GM12878 (cell line): ENCODE measurements at regions not wholly inside any gene's neighbourhood (a gene's known extent, or its start where the extent isn't known, plus 50 kb on each side); places are given as distances from the start of the nearest gene placed in this dataset.

ENCODE experiments used
- ATAC-seq: fragments of 200-7000 bp; cut with Tn5 transposase; 3 replicates; pipeline ENCODE4 v1.9.1; 2020; ENCODE audit warnings: mild to moderate bottlenecking, moderate library complexity
- BruUV-seq: library from RNA; stranded (reverse); fragments of 400-500 nt; replicated peaks from 2 replicates; lab custom pipeline; 2021; lab: Mats Ljungman, UMichigan
- CTCF ChIA-PET: fragments of 300-600 bp; sonication (Branson Sonifier 250); formaldehyde crosslinking; extraction: SDS; loops from one replicate; lab custom pipeline; 2021; ENCODE audit warnings: inconsistent platforms; lab: Yijun Ruan, JAX
- POLR2A ChIA-PET: fragments of 350-600 bp; formaldehyde crosslinking; extraction: SDS; loops from one replicate; lab custom pipeline; 2021; ENCODE audit warnings: inconsistent platforms; lab: Charles Lee
- RAD21 ChIA-PET: fragments of 300-600 bp; sonication (Branson Sonifier 250); formaldehyde crosslinking; loops from one replicate; lab custom pipeline; 2023; ENCODE audit warnings: antibody characterized with exemption; ENCODE audit not compliant: unreplicated experiment; lab: Charles Lee
- SMC1A ChIA-PET: fragments of 300-600 bp; sonication (Branson Sonifier 250); formaldehyde crosslinking; loops from one replicate; lab custom pipeline; 2023; ENCODE audit not compliant: unreplicated experiment, uncharacterized antibody; lab: Charles Lee
- DNase-seq: peaks from one replicate; pipeline ENCODE4 v3.0.0-alpha.2; 2011; ENCODE audit warnings: low read depth, low spot score
- FAIRE-seq: peaks from 3 replicates; lab custom pipeline; 2011; peaks lifted over from hg19 to GRCh38; lab: Jason Lieb, UNC
- H2AFZ ChIP-seq: 2 replicates; pipeline ENCODE4 v1.6.0; 2011; ENCODE audit warnings: low read depth, low read length, control low read depth; ENCODE audit not compliant: control insufficient read depth
- H3K27ac ChIP-seq: 2 replicates; pipeline ENCODE4 v1.5.1; 2011; ENCODE audit warnings: control low read depth; ENCODE audit not compliant: control insufficient read depth, insufficient read depth
- H3K27me3 ChIP-seq, 2 experiments: replicated peaks in 1 of 2; 2 replicates each; pipeline versions ENCODE4 v1.6.0 to v1.6.1; 2011; ENCODE audit warnings: low read length in 1 of 2; ENCODE audit not compliant: control insufficient read depth in 2 of 2, insufficient read depth in 2 of 2
- H3K36me3 ChIP-seq, 2 experiments: 2 replicates each; pipeline ENCODE4 v1.5.1; 2011; ENCODE audit warnings: low read length in 1 of 2; ENCODE audit not compliant: control insufficient read depth in 2 of 2, insufficient read depth in 2 of 2
- H3K4me1 ChIP-seq: 2 replicates; pipeline ENCODE4 v1.6.1; 2011; ENCODE audit warnings: mild to moderate bottlenecking, low read length, moderate library complexity, mixed read lengths; ENCODE audit not compliant: control insufficient read depth, insufficient read depth
- H3K4me2 ChIP-seq: 2 replicates; pipeline ENCODE4 v1.6.0; 2011; ENCODE audit warnings: control low read depth; ENCODE audit not compliant: control insufficient read depth, insufficient read depth
- H3K4me3 ChIP-seq: fragments of 200-600 bp; sonication (generic); 2 replicates; pipeline ENCODE4 v1.5.1; 2016
- H3K79me2 ChIP-seq: 2 replicates; pipeline ENCODE4 v1.6.0; 2011; ENCODE audit warnings: low read length; ENCODE audit not compliant: control insufficient read depth, insufficient read depth
- H3K9ac ChIP-seq: 2 replicates; pipeline ENCODE4 v1.8.0; 2011; ENCODE audit warnings: low read length, control low read depth, mixed read lengths; ENCODE audit not compliant: control insufficient read depth, insufficient read depth
- H3K9me3 ChIP-seq: replicated peaks from 3 replicates; pipeline ENCODE4 v1.5.1; 2011; ENCODE audit warnings: mild to moderate bottlenecking, low read length; ENCODE audit not compliant: control insufficient read depth, insufficient read depth
- H4K20me1 ChIP-seq: 2 replicates; pipeline ENCODE4 v1.6.0; 2011; ENCODE audit not compliant: control insufficient read depth, insufficient read depth
- BMI1 ChIP-seq: fragments of 450-650 bp; IDR thresholded peaks from 2 replicates; pipeline ENCODE4 v1.6.1; 2016; ENCODE audit warnings: mild to moderate bottlenecking, moderate library complexity, borderline replicate concordance
- CBFB ChIP-seq: IDR thresholded peaks from 2 replicates; pipeline ENCODE4 v1.6.1; 2016; ENCODE audit warnings: antibody characterized with exemption, low read depth
- CREB1 ChIP-seq: IDR thresholded peaks from 2 replicates; pipeline ENCODE4 v1.6.1; 2012; ENCODE audit warnings: low read depth, mild to moderate bottlenecking, inconsistent platforms
- DPF2 ChIP-seq: fragments of 450-650 bp; IDR thresholded peaks from 2 replicates; pipeline ENCODE4 v1.6.1; 2017; ENCODE audit warnings: mild to moderate bottlenecking
- JUND ChIP-seq: IDR thresholded peaks from 2 replicates; pipeline ENCODE4 v1.6.1; 2012; ENCODE audit warnings: low read depth, mild to moderate bottlenecking, low read length, improper control_type of control experiment, moderate library complexity
- MAX ChIP-seq: IDR thresholded peaks from 2 replicates; pipeline ENCODE4 v1.6.1; 2012; ENCODE audit warnings: low read depth, low read length, improper control_type of control experiment
- MYC ChIP-seq: IDR thresholded peaks from 2 replicates; pipeline ENCODE4 v1.6.1; 2011; ENCODE audit warnings: mild to moderate bottlenecking, low read length, moderate library complexity, inconsistent platforms; ENCODE audit not compliant: insufficient read depth, insufficient replicate concordance, insufficient read length, severe bottlenecking
- NBN ChIP-seq: fragments of 450-650 bp; IDR thresholded peaks from 2 replicates; pipeline ENCODE4 v1.6.1; 2016
- WRNIP1 ChIP-seq: IDR thresholded peaks from 2 replicates; pipeline ENCODE4 v1.6.1; 2011; ENCODE audit warnings: low read depth, low read length, improper control_type of control experiment, borderline replicate concordance
- ZNF217 ChIP-seq: fragments of 450-650 bp; IDR thresholded peaks from 2 replicates; pipeline ENCODE4 v1.6.1; 2017; ENCODE audit warnings: antibody characterized with exemption, mild to moderate bottlenecking
- WGBS: methylation state at CpG from one replicate; pipeline ENCODE4 v1.1.6; 2016; ENCODE audit warnings: low lambda C conversion rate; ENCODE audit not compliant: insufficient replicate concordance, insufficient coverage; ENCODE audit errors: missing lambda C conversion rate; 5-methylcytosine and 5-hydroxymethylcytosine counted together
- in situ Hi-C: fragments of 300-500 bp; cut with MboI; formaldehyde crosslinking; loops from 9 replicates; pipeline ENCODE4 v1.14.3; 2018; ENCODE audit warnings: mixed read lengths
- intact Hi-C: fragments of 100-400 bp; cut with micrococcal nuclease; formaldehyde crosslinking; loops from one replicate; pipeline ENCODE4 v1.14.2; 2022; ENCODE audit not compliant: unreplicated experiment
- TF ChIP-seq, protein P1 (sequence below): fragments of 450-650 bp; IDR thresholded peaks from 2 replicates; pipeline ENCODE4 v1.6.1; 2018; ENCODE audit warnings: borderline replicate concordance, mild to moderate bottlenecking; ENCODE audit not compliant: partially characterized antibody
- TF ChIP-seq, protein P2 (sequence below): fragments of 450-650 bp; formaldehyde crosslinking; IDR thresholded peaks from 2 replicates; pipeline ENCODE4 v1.4.0; 2020; ENCODE audit warnings: mild to moderate bottlenecking, moderate library complexity

- intact Hi-C loops (no loop called here), in situ Hi-C loops (no loop called here)
- SMC1A ChIA-PET: no interaction called here
- H3K4me1 ChIP-seq: no peaks in the 10 kb centered on the region
- no TSS peak for BruUV-seq
- 22% methylated on average over 2 of the region's 2 CpGs for WGBS
- H3K4me2 ChIP-seq: no peak overlapping the region
- no peaks in the 10 kb centered on the region for H3K79me2 ChIP-seq
- H2AFZ ChIP-seq: no peak overlapping the region
- no peak for DNase-seq
- H3K27me3 ChIP-seq: no peaks in the 10 kb centered on the region
- H4K20me1 ChIP-seq: no peaks in the 10 kb centered on the region
- ATAC-seq: no peak
- no peak for TF ChIP-seq BMI1
- no peak for TF ChIP-seq JUND
- no peak for TF ChIP-seq CREB1
- TF ChIP-seq, protein P1, sequence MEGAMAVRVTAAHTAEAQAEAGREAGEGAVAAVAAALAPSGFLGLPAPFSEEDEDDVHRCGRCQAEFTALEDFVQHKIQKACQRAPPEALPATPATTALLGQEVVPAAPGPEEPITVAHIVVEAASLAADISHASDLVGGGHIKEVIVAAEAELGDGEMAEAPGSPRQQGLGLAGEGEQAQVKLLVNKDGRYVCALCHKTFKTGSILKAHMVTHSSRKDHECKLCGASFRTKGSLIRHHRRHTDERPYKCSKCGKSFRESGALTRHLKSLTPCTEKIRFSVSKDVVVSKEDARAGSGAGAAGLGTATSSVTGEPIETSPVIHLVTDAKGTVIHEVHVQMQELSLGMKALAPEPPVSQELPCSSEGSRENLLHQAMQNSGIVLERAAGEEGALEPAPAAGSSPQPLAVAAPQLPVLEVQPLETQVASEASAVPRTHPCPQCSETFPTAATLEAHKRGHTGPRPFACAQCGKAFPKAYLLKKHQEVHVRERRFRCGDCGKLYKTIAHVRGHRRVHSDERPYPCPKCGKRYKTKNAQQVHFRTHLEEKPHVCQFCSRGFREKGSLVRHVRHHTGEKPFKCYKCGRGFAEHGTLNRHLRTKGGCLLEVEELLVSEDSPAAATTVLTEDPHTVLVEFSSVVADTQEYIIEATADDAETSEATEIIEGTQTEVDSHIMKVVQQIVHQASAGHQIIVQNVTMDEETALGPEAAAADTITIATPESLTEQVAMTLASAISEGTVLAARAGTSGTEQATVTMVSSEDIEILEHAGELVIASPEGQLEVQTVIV: no peak
- TF ChIP-seq, protein P2, sequence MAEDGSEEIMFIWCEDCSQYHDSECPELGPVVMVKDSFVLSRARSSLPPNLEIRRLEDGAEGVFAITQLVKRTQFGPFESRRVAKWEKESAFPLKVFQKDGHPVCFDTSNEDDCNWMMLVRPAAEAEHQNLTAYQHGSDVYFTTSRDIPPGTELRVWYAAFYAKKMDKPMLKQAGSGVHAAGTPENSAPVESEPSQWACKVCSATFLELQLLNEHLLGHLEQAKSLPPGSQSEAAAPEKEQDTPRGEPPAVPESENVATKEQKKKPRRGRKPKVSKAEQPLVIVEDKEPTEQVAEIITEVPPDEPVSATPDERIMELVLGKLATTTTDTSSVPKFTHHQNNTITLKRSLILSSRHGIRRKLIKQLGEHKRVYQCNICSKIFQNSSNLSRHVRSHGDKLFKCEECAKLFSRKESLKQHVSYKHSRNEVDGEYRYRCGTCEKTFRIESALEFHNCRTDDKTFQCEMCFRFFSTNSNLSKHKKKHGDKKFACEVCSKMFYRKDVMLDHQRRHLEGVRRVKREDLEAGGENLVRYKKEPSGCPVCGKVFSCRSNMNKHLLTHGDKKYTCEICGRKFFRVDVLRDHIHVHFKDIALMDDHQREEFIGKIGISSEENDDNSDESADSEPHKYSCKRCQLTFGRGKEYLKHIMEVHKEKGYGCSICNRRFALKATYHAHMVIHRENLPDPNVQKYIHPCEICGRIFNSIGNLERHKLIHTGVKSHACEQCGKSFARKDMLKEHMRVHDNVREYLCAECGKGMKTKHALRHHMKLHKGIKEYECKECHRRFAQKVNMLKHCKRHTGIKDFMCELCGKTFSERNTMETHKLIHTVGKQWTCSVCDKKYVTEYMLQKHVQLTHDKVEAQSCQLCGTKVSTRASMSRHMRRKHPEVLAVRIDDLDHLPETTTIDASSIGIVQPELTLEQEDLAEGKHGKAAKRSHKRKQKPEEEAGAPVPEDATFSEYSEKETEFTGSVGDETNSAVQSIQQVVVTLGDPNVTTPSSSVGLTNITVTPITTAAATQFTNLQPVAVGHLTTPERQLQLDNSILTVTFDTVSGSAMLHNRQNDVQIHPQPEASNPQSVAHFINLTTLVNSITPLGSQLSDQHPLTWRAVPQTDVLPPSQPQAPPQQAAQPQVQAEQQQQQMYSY: no peak
- no peak for TF ChIP-seq ZNF217
- no peak for TF ChIP-seq NBN
- TF ChIP-seq WRNIP1: no peak
- no peak for TF ChIP-seq MAX
- no peak for TF ChIP-seq MYC
- no peak for TF ChIP-seq DPF2
- TF ChIP-seq CBFB: no peak
- TF ChIP-seq, all 136 proteins: peak for 0
- H3K27ac ChIP-seq: no peak overlapping the region
- H3K4me3 ChIP-seq: no peak overlapping the region
- ChIA-PET RAD21 (no interaction called here), CTCF (interaction anchor here (0.5 kb wide), 1 partner anchor 819 kb away, joined by 5 read pairs; no protein-coding TSS in a partner anchor), POLR2A (no interaction called here)
- H3K36me3 ChIP-seq: no peaks in the 10 kb centered on the region
- no peak for FAIRE-seq
- no peak overlapping the region for H3K9ac ChIP-seq
- H3K9me3 ChIP-seq: no peaks in the 10 kb centered on the region; the same call in 2 of the 3 replicates
Observed at GRCh38 chr2:147756069-147756468, 88.8 kb upstream of the ACVR2A start.
